SK-N-SH (cell line): ENCODE measurements at regions not wholly inside any gene's neighbourhood (a gene's known extent, or its start where the extent isn't known, plus 50 kb on each side); places are given as distances from the start of the nearest gene placed in this dataset.

Source experiments
- CTCF ChIA-PET: fragments of 300-600, 350-600 bp; formaldehyde crosslinking; extraction: SDS; loops from one replicate; lab custom pipeline; 2021; lab: Yijun Ruan, JAX
- POLR2A ChIA-PET: fragments of 350-600 bp; sonication (Branson Sonifier 250); formaldehyde crosslinking; extraction: SDS; loops from one replicate; lab custom pipeline; 2020; ENCODE audit warnings: antibody characterized with exemption, inconsistent platforms; lab: Yijun Ruan, JAX
- DNase-seq: peaks from one replicate; pipeline ENCODE4 v3.0.0; 2012
- H2AFZ ChIP-seq: fragments of 200-600 bp; sonication (generic); 2 replicates; pipeline ENCODE4 v1.8.1; 2016; ENCODE audit warnings: antibody characterized with exemption, mild to moderate bottlenecking, low read depth
- H3F3A ChIP-seq: fragments of 200-600 bp; sonication (generic); replicated peaks from 2 replicates; pipeline ENCODE3; 2016; ENCODE audit warnings: antibody characterized with exemption, mild to moderate bottlenecking; ENCODE audit not compliant: insufficient read depth
- H3K27ac ChIP-seq, 2 experiments: fragments of 200-500 bp in 1 of 2; fragments of 200-600 bp in 1 of 2; sonication (Bioruptor generic) in 1 of 2; sonication (generic), shearing (Covaris generic) in 1 of 2; 2 replicates each; pipeline versions ENCODE4 v1.5.1 to v1.6.1; 2014 to 2016; ENCODE audit warnings: low read depth in 2 of 2, inconsistent platforms in 1 of 2, low read length in 1 of 2, mild to moderate bottlenecking in 1 of 2, mixed read lengths in 1 of 2
- H3K27me3 ChIP-seq: fragments of 200-600 bp; sonication (generic), shearing (Covaris generic); 2 replicates; pipeline ENCODE4 v1.6.1; 2016; ENCODE audit warnings: mixed run types; ENCODE audit not compliant: insufficient read depth
- H3K36me3 ChIP-seq, 2 experiments: fragments of 200-500 bp in 1 of 2; fragments of 200-600 bp in 1 of 2; sonication (Bioruptor generic) in 1 of 2; sonication (generic) in 1 of 2; replicated peaks in 1 of 2; 2 replicates each; pipeline versions ENCODE3 to v1.5.1; 2014 to 2016; ENCODE audit warnings: low read length in 1 of 2, mild to moderate bottlenecking in 1 of 2; ENCODE audit not compliant: insufficient read depth in 2 of 2, control insufficient read depth in 1 of 2
- H3K4me1 ChIP-seq, 2 experiments: fragments of 200-500 bp in 1 of 2; fragments of 200-600 bp in 1 of 2; sonication (Bioruptor generic) in 1 of 2; sonication (generic), shearing (Covaris generic) in 1 of 2; 2 replicates each; pipeline versions ENCODE4 v1.5.1 to v1.6.1; 2014 to 2016; ENCODE audit warnings: low read depth in 1 of 2, low read length in 1 of 2, mixed run types in 1 of 2; ENCODE audit not compliant: insufficient read depth in 2 of 2, control insufficient read depth in 1 of 2
- H3K4me2 ChIP-seq: fragments of 200-600 bp; sonication (generic), shearing (Covaris generic); 2 replicates; pipeline ENCODE4 v1.6.1; 2017; ENCODE audit warnings: mixed run types
- H3K4me3 ChIP-seq, 2 experiments: fragments of 200-500 bp in 1 of 2; fragments of 200-600 bp in 1 of 2; sonication (Bioruptor generic) in 1 of 2; sonication (generic), shearing (Covaris generic) in 1 of 2; 2 replicates each; pipeline versions ENCODE4 v1.5.1 to v1.8.1; 2014 to 2016; ENCODE audit warnings: low read depth in 2 of 2, inconsistent platforms in 1 of 2, low read length in 1 of 2, mild to moderate bottlenecking in 1 of 2, mixed read lengths in 1 of 2, moderate library complexity in 1 of 2
- H3K79me2 ChIP-seq: fragments of 200-600 bp; sonication (generic); 2 replicates; pipeline ENCODE4 v1.8.1; 2017; ENCODE audit warnings: mild to moderate bottlenecking; ENCODE audit not compliant: insufficient read depth
- H3K9ac ChIP-seq: fragments of 200-600 bp; sonication (generic); 2 replicates; pipeline ENCODE4 v1.6.1; 2017; ENCODE audit warnings: mixed run types
- H3K9me2 ChIP-seq: fragments of 200-600 bp; sonication (generic); 2 replicates; pipeline ENCODE4 v1.6.1; 2017; ENCODE audit warnings: mixed run types
- H3K9me3 ChIP-seq: fragments of 200-600 bp; sonication (generic); 2 replicates; pipeline ENCODE4 v1.6.1; 2017; ENCODE audit warnings: mixed run types, mild to moderate bottlenecking, moderate library complexity
- H4K20me1 ChIP-seq: fragments of 200-600 bp; sonication (generic); 2 replicates; pipeline ENCODE4 v1.6.1; 2017; ENCODE audit warnings: mild to moderate bottlenecking, mixed run types; ENCODE audit not compliant: insufficient read depth
- EZH2phosphoT487 ChIP-seq: fragments of 200-600 bp; sonication (generic); IDR thresholded peaks from 2 replicates; pipeline ENCODE4 v1.6.1; 2017; ENCODE audit warnings: low read depth, mixed run types, mild to moderate bottlenecking, antibody characterized with exemption, moderate library complexity, borderline replicate concordance
- FOXM1 ChIP-seq: IDR thresholded peaks from 2 replicates; pipeline ENCODE4 v1.4.0; 2012; ENCODE audit warnings: low read depth, mild to moderate bottlenecking
- GABPA ChIP-seq: IDR thresholded peaks from 2 replicates; pipeline ENCODE4 v1.4.0; 2012; ENCODE audit warnings: low read depth, mild to moderate bottlenecking
- MAX ChIP-seq: IDR thresholded peaks from 2 replicates; pipeline ENCODE4 v1.4.0; 2012; ENCODE audit warnings: low read depth
- MXI1 ChIP-seq: IDR thresholded peaks from 2 replicates; pipeline ENCODE4 v1.6.1; 2012; ENCODE audit warnings: mild to moderate bottlenecking, low read depth, low read length, improper control_type of control experiment
- NFIC ChIP-seq: IDR thresholded peaks from 2 replicates; pipeline ENCODE4 v1.4.0; 2012; ENCODE audit warnings: borderline replicate concordance
- NRF1 ChIP-seq: IDR thresholded peaks from 2 replicates; pipeline ENCODE4 v1.6.1; 2012; ENCODE audit warnings: low read depth, mild to moderate bottlenecking, low read length
- POLR2AphosphoS5 ChIP-seq: IDR thresholded peaks from 2 replicates; pipeline ENCODE4 v1.6.1; 2012; ENCODE audit warnings: low read depth, low read length
- RAD21 ChIP-seq: IDR thresholded peaks from 2 replicates; pipeline ENCODE4 v1.6.1; 2012; ENCODE audit warnings: mild to moderate bottlenecking, low read length
- RFX5 ChIP-seq: IDR thresholded peaks from 2 replicates; pipeline ENCODE4 v1.6.1; 2012; ENCODE audit warnings: mild to moderate bottlenecking, improper control_type of control experiment, low read length
- SMC3 ChIP-seq: IDR thresholded peaks from 2 replicates; pipeline ENCODE4 v1.6.1; 2012; ENCODE audit warnings: low read depth, low read length, improper control_type of control experiment
- TCF12 ChIP-seq: IDR thresholded peaks from 2 replicates; pipeline ENCODE4 v1.4.0; 2012
- TEAD4 ChIP-seq: IDR thresholded peaks from 2 replicates; pipeline ENCODE4 v1.4.0; 2012; ENCODE audit warnings: mild to moderate bottlenecking, borderline replicate concordance; ENCODE audit not compliant: insufficient read depth
- USF1 ChIP-seq: IDR thresholded peaks from 2 replicates; pipeline ENCODE4 v1.4.0; 2012; ENCODE audit warnings: low read depth, borderline replicate concordance
- YY1 ChIP-seq: IDR thresholded peaks from 2 replicates; pipeline ENCODE4 v1.4.0; 2012; ENCODE audit warnings: low read depth, mild to moderate bottlenecking
- WGBS: methylation state at CpG from one replicate; pipeline ENCODE4 v1.1.6; 2017; ENCODE audit warnings: low lambda C conversion rate; 5-methylcytosine and 5-hydroxymethylcytosine counted together

- H3K36me3 ChIP-seq = no peaks in the 10 kb centered on the region
- WGBS = 15% methylated on average over 9 of the region's 9 CpGs
- no peaks in the 10 kb centered on the region for H3K9me3 ChIP-seq
- peak; percentile 36 for DNase-seq
- peak overlapping the region in 1 of 2 experiments; percentile 95; a peak in 2 of 4 replicates for H3K27ac ChIP-seq
- H3K4me2 ChIP-seq = peak overlapping the region; percentile 57
- no peaks in the 10 kb centered on the region for H3K9me2 ChIP-seq
- H3F3A ChIP-seq = no peaks in the 10 kb centered on the region
- H3K4me1 ChIP-seq = peaks cover 0 to 2% of the 10 kb centered on the region in 2 experiments; a peak in 2 of 4 replicates
- H2AFZ ChIP-seq = no peak overlapping the region
- H3K9ac ChIP-seq = no peak overlapping the region
- peak overlapping the region; percentile 51 to 53; a peak in 3 of 4 replicates for H3K4me3 ChIP-seq
- H4K20me1 ChIP-seq = no peaks in the 10 kb centered on the region
- no peaks in the 10 kb centered on the region for H3K27me3 ChIP-seq
- CTCF ChIA-PET = interaction anchor here (0.7 to 4.5 kb wide), 3 partner anchors 12 to 272 kb away, joined by 3 to 26 read pairs (median 6); no protein-coding TSS in a partner anchor
- peak; percentile 39; the same call in 1 of the 2 replicates for TF ChIP-seq MXI1
- TF ChIP-seq RFX5 = 0 out of 2 replicates have a peak, but pooled peaks have one; percentile 22
- no peak for TF ChIP-seq NRF1
- TF ChIP-seq RAD21 = peak; percentile 13; the same call in 1 of the 2 replicates
- TF ChIP-seq, all 33 proteins: peak for 3
- H3K79me2 ChIP-seq = no peaks in the 10 kb centered on the region
- POLR2A ChIA-PET = interaction anchor here (0.6 kb wide), 1 partner anchor 9 kb away, joined by 3 read pairs; no protein-coding TSS in a partner anchor
Observed at GRCh38 chr21:16071092-16071491, 341.3 kb downstream of the USP25 start.

GRCh38 chr21:16071761-16072160 is 342.0 kb downstream of the USP25 start:
- CTCF ChIA-PET = interaction anchor here (0.7 to 4.5 kb wide), 3 partner anchors 11 to 272 kb away, joined by 3 to 26 read pairs (median 6); no protein-coding TSS in a partner anchor
- H2AFZ ChIP-seq = no peak overlapping the region
- H3K4me2 ChIP-seq = no peak overlapping the region
- H3K9me2 ChIP-seq = no peaks in the 10 kb centered on the region
- H3K27ac ChIP-seq = peak overlapping the region in 1 of 2 experiments; percentile 16; a peak in 1 of 4 replicates
- H3K9ac ChIP-seq = no peak overlapping the region
- peak overlapping the region in 1 of 2 experiments; percentile 51; a peak in 1 of 4 replicates for H3K4me3 ChIP-seq
- POLR2A ChIA-PET = interaction anchor here (0.6 kb wide), 1 partner anchor 10 kb away, joined by 3 read pairs; no protein-coding TSS in a partner anchor
- H3K79me2 ChIP-seq = no peaks in the 10 kb centered on the region
- no peaks in the 10 kb centered on the region for H3K36me3 ChIP-seq
- H3K4me1 ChIP-seq = peaks cover 0 to 2% of the 10 kb centered on the region in 2 experiments; a peak in 2 of 4 replicates
- TF ChIP-seq TEAD4 (no peak), MAX (no peak), POLR2AphosphoS5 (no peak), NFIC (no peak)
- no peaks in the 10 kb centered on the region for H3K9me3 ChIP-seq
- 45% methylated on average over 2 of the region's 2 CpGs for WGBS
- no peak for DNase-seq
- no peaks in the 10 kb centered on the region for H3K27me3 ChIP-seq
- H4K20me1 ChIP-seq = no peaks in the 10 kb centered on the region
- no peaks in the 10 kb centered on the region for H3F3A ChIP-seq

- H3F3A ChIP-seq = no peaks in the 10 kb centered on the region
- ChIA-PET POLR2A (no interaction called here), CTCF (interaction anchor here (1.0 to 4.5 kb wide), 2 partner anchors 10 to 257 kb away, joined by 3 to 26 read pairs; no protein-coding TSS in a partner anchor)
- no peak overlapping the region for H3K9ac ChIP-seq
- 79% methylated on average over 3 of the region's 3 CpGs for WGBS
- H3K9me2 ChIP-seq = no peaks in the 10 kb centered on the region
- H3K27me3 ChIP-seq = no peaks in the 10 kb centered on the region
- no peaks in the 10 kb centered on the region for H3K9me3 ChIP-seq
- no peak overlapping the region for H3K27ac ChIP-seq
- H3K4me2 ChIP-seq = no peak overlapping the region
- TF ChIP-seq FOXM1 = no peak
- TF ChIP-seq GABPA = no peak
- TF ChIP-seq EZH2phosphoT487 = no peak
- TF ChIP-seq USF1 = no peak
- TF ChIP-seq NFIC = no peak
- no peak for TF ChIP-seq YY1
- no peak for TF ChIP-seq TCF12
- no peak for TF ChIP-seq SMC3
- peaks cover 0 to 2% of the 10 kb centered on the region in 2 experiments; a peak in 2 of 4 replicates for H3K4me1 ChIP-seq
- no peaks in the 10 kb centered on the region for H3K36me3 ChIP-seq
- no peak overlapping the region for H2AFZ ChIP-seq
- no peak for DNase-seq
- H3K79me2 ChIP-seq = no peaks in the 10 kb centered on the region
- no peaks in the 10 kb centered on the region for H4K20me1 ChIP-seq
- H3K4me3 ChIP-seq = no peak overlapping the region
Observed at GRCh38 chr21:16072221-16072620, 342.4 kb downstream of the USP25 start.
